Liver (tissue), 3 donors: ENCODE measurements at regions not wholly inside any gene's neighbourhood (a gene's known extent, or its start where the extent isn't known, plus 50 kb on each side); places are given as distances from the start of the nearest gene placed in this dataset.

ENCODE experiments used
- TAF1 ChIP-seq: conservative IDR thresholded peaks from 2 replicates; pipeline ENCODE4 v1.6.1; 2016; ENCODE audit warnings: antibody characterized with exemption, mild to moderate bottlenecking
- TF ChIP-seq, protein P1 (sequence below): fragments of 150-350 bp; IDR thresholded peaks from 2 replicates; pipeline ENCODE4 v1.5.1; 2017; ENCODE audit warnings: improper control_type of control experiment, low read depth, low read length; ENCODE audit not compliant: missing input control
- donor health status: healthy.
- donor health status: healthy.

- no peak for TF ChIP-seq TAF1
- TF ChIP-seq, protein P1, sequence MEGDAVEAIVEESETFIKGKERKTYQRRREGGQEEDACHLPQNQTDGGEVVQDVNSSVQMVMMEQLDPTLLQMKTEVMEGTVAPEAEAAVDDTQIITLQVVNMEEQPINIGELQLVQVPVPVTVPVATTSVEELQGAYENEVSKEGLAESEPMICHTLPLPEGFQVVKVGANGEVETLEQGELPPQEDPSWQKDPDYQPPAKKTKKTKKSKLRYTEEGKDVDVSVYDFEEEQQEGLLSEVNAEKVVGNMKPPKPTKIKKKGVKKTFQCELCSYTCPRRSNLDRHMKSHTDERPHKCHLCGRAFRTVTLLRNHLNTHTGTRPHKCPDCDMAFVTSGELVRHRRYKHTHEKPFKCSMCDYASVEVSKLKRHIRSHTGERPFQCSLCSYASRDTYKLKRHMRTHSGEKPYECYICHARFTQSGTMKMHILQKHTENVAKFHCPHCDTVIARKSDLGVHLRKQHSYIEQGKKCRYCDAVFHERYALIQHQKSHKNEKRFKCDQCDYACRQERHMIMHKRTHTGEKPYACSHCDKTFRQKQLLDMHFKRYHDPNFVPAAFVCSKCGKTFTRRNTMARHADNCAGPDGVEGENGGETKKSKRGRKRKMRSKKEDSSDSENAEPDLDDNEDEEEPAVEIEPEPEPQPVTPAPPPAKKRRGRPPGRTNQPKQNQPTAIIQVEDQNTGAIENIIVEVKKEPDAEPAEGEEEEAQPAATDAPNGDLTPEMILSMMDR: no peak
These were observed 459.4 kb upstream of the JARID2 start for GRCh38 chr6:14786455-14786854.
